Heart left ventricle (tissue), 16 donors: ENCODE measurements at regions not wholly inside any gene's neighbourhood (a gene's known extent, or its start where the extent isn't known, plus 50 kb on each side); places are given as distances from the start of the nearest gene placed in this dataset.

ENCODE experiments used
- ATAC-seq, 4 donors: fragments of 200-7000 bp; cut with Tn5 transposase; one replicate each; pipeline ENCODE4 v1.9.1; 2020 to 2022; ENCODE audit warnings: moderate library complexity in 4 of 4, mild to moderate bottlenecking in 3 of 4, moderate number of reproducible peaks in 1 of 4
- DNase-seq, 5 donors: peaks; one replicate each; pipeline ENCODE4 v3.0.0-alpha.2; 2020
- H3K27ac ChIP-seq, 12 donors: fragments of 200-600 bp; sonication (generic) in 4 of 12; one replicate each; pipeline versions ENCODE4 v1.5.0 to v1.8.0; 2016 to 2022; ENCODE audit warnings: mild to moderate bottlenecking in 2 of 12
- H3K27me3 ChIP-seq, 9 donors: fragments of 200-600 bp; sonication (generic) in 2 of 9; one replicate each; pipeline versions ENCODE4 v1.5.1 to v1.8.0; 2016 to 2022; ENCODE audit warnings: mild to moderate bottlenecking in 3 of 9
- H3K36me3 ChIP-seq, 9 donors: fragments of 200-600 bp; sonication (generic) in 2 of 9; one replicate each; pipeline versions ENCODE4 v1.5.0 to v1.8.0; 2018 to 2022; ENCODE audit warnings: mild to moderate bottlenecking in 2 of 9
- H3K4me1 ChIP-seq, 12 donors: fragments of 200-600 bp; sonication (generic) in 4 of 12; one replicate each; pipeline versions ENCODE4 v1.5.0 to v1.8.0; 2016 to 2022; ENCODE audit warnings: mild to moderate bottlenecking in 3 of 12
- H3K4me3 ChIP-seq, 12 donors: fragments of 200-600 bp; sonication (generic) in 4 of 12; one replicate each; pipeline versions ENCODE4 v1.5.0 to v1.8.0; 2017 to 2022; ENCODE audit warnings: mild to moderate bottlenecking in 9 of 12, moderate library complexity in 4 of 12
- H3K9me3 ChIP-seq, 12 donors: fragments of 200-600 bp; sonication (generic) in 4 of 12; one replicate each; pipeline versions ENCODE4 v1.5.0 to v1.8.0; 2016 to 2022; ENCODE audit warnings: mild to moderate bottlenecking in 1 of 12
- CTCF ChIP-seq, 12 donors: fragments of 200-600 bp; sonication (generic) in 4 of 12; IDR thresholded peaks; one replicate each; pipeline versions ENCODE4 v1.5.0 to v1.8.0; 2018 to 2022; ENCODE audit warnings: antibody characterized with exemption in 12 of 12, mild to moderate bottlenecking in 5 of 12
- POLR2A ChIP-seq, 2 donors: fragments of 450-650 bp; IDR thresholded peaks; one replicate each; pipeline ENCODE4 v1.6.1; 2017; ENCODE audit warnings: antibody characterized with exemption in 2 of 2, mild to moderate bottlenecking in 2 of 2, moderate library complexity in 2 of 2
- whole genome bisulfite sequencing, 4 donors: extraction: QIAGEN DNeasy Blood & Tissue Kit in 2 of 4; methylation state at CpG; one replicate each; pipeline versions ENCODE4 v1.1.5 to v1.1.7; 2013 to 2018; 5-methylcytosine and 5-hydroxymethylcytosine counted together
- intact Hi-C, 10 donors: fragments of 100-400 bp; cut with DNase I; formaldehyde crosslinking; loops; one replicate each; pipeline versions ENCODE4 v1.11.1 to v1.14.2; 2022
- donor health status: ischemic (EF 13 %, LVEDD 7.1; RV severe dilation, severe dysfunction).
- donor health status: healthy with polysubstance abuse.
- donor health status: DM: no; HTN: yes; CAD: no.
- donor health status: DM: no; HTN: no; CAD: no.
- donor health status: ischemic (EF 25% LVEDD 6.9; RV normal size, moderate dysfunction).
- donor health status: ischemic (EF 25% LVEDD 5.7; RV mildly dilated, moderate dysfunction).
- donor health status: healthy.
- donor health status: DM: yes; HTN: yes; CAD: no.
- donor health status: ischemic (EF 35%, LVEDD 5.7; RV mildly dilated, moderate dysfunction).
- donor health status: nonischemic (EF 11% LVEDD 7.7; RV severe dilation, severe dysfunction).
- donor health status: DM: yes; HTN: yes; CAD: no.
- donor health status: PGD.
- donor health status: ischemic (EF 29% LVEDD 5.4; RV normal size, mild dysfunction).
- donor health status: nonischemic (EF 23%, LVEDD 6.1; RV moderate dilation, normal function).

GRCh38 chr3:106210923-106211322, 342.1 kb upstream of the CBLB start:
- TF ChIP-seq POLR2A (IDR thresholded peaks at IDR 0.05), result no peak
- TF ChIP-seq CTCF (IDR thresholded peaks at IDR 0.05), result no peak
- H3K9me3 ChIP-seq, result no peaks in the 10 kb centered on the region
- ATAC-seq (no peak), DNase-seq (no peak)
- no peak overlapping the region for H3K4me3 ChIP-seq
- intact Hi-C loops, result loop anchor here in 1 of 10 donors (10.0 kb wide), 1 partner anchor 506 kb away; no protein-coding TSS in a partner anchor
- WGBS, 4 donors, result 64 to 70% (median 64%) methylated on average over 3 of the region's 3 CpGs
- H3K36me3 ChIP-seq, result no peaks in the 10 kb centered on the region
- no peaks in the 10 kb centered on the region for H3K27me3 ChIP-seq
- H3K27ac ChIP-seq, result no peak overlapping the region
- peaks cover 0 to 23% (median 4%) of the 10 kb centered on the region in 12 donors for H3K4me1 ChIP-seq

DNA sequence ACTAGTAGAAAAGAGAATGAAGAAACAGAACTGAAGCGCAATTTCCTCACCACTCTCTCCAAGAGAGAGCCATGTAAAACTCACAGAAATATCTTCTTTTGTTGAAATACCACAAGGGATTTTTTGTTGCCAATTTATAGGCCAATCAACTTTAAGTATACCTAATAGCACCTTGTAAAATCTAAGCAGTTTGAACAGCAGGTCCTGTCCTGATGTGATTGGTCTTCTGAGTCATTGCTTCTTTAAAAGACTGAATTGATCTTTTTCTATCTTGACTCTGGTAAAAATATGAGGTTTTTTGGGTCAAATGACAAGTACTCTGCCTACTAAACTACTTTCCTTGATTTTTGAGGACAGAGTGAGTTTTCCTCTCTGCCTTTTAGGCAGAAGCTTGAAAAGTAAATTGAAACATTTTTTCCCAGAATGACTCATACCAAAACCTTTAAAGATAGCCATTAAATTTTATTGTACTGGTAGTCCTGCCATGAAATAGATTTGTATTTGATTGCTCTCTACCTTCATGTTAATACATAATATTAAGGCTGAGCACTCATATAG, 343.9 kb upstream of the CBLB start:
- H3K4me3 ChIP-seq, result no peak overlapping the region
- H3K9me3 ChIP-seq, result no peaks in the 10 kb centered on the region
- ATAC-seq (no peak), DNase-seq (no peak)
- H3K27me3 ChIP-seq, result no peaks in the 10 kb centered on the region
- intact Hi-C loops, result loop anchor here in 1 of 10 donors (10.0 kb wide), 1 partner anchor 508 kb away; no protein-coding TSS in a partner anchor
- H3K27ac ChIP-seq, result no peak overlapping the region
- 94 to 100% (median 95%) methylated on average over 1 of the region's 1 CpG for WGBS, 4 donors
- no peak for TF ChIP-seq CTCF (IDR thresholded peaks at IDR 0.05)
- no peaks in the 10 kb centered on the region for H3K36me3 ChIP-seq
- H3K4me1 ChIP-seq, result peaks cover 0 to 17% (median 4%) of the 10 kb centered on the region in 12 donors

DNA sequence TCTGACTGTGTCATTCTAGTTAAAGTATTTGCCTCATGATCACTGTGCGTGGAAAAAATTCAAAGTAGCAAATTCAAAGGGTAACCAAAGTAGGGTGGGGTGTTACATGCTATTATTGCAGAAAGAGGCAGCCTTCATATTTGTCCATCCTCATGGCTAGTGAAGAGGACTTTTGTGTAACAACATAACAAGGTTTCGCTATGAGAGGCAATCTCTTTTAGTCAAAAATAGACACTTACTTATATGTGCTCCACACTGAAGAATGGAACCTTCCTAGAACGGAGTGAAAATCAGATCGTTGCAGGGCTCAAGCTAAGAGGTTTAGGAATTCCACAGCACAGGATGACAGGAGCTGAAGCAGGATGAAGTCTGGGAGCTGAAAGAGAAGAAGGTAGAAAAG, 345.1 kb upstream of the CBLB start:
- intact Hi-C loops, result loop anchor here in 1 of 10 donors (10.0 kb wide), 1 partner anchor 509 kb away; no protein-coding TSS in a partner anchor
- 90 to 96% (median 92%) methylated on average over 4 of the region's 4 CpGs for WGBS, 4 donors
- TF ChIP-seq POLR2A (IDR thresholded peaks at IDR 0.05), result no peak
- no peak for TF ChIP-seq CTCF (IDR thresholded peaks at IDR 0.05)
- no peak overlapping the region for H3K27ac ChIP-seq
- DNase-seq (no peak), ATAC-seq (no peak)
- H3K4me3 ChIP-seq, result no peak overlapping the region
- H3K36me3 ChIP-seq, result no peaks in the 10 kb centered on the region
- H3K9me3 ChIP-seq, result peaks cover 0 to 5% (median 0%) of the 10 kb centered on the region in 12 donors
- H3K27me3 ChIP-seq, result no peaks in the 10 kb centered on the region
- peaks cover 0 to 12% (median 0%) of the 10 kb centered on the region in 12 donors for H3K4me1 ChIP-seq

DNA sequence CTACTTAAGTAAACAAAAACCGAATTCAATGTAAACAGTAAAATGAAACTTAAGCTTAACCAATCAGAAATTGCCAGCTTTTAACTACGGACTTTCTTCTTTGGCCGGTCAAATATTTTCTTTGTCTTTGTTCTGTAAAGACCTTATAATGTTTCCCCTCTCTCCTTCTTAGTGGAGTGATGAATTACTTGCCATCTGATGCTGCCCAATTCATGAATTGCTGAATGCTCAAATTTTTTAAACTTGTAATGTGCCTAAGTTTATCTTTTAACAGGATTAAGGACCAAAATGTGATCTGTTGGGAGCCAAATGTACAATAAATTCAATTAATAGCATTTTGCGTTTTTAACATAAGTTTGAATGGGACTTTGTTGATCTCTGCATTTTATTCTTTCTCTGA, 345.8 kb upstream of the CBLB start:
- 90 to 96% (median 92%) methylated on average over 4 of the region's 4 CpGs for WGBS, 4 donors
- ATAC-seq (no peak), DNase-seq (no peak)
- Histone ChIP-seq H3K9me3 (peaks cover 0 to 12% (median 0%) of the 10 kb centered on the region in 12 donors), H3K36me3 (no peaks in the 10 kb centered on the region), H3K4me1 (peaks cover 0 to 8% (median 0%) of the 10 kb centered on the region in 12 donors), H3K27ac (no peak overlapping the region), H3K4me3 (no peak overlapping the region), H3K27me3 (no peaks in the 10 kb centered on the region)
- no peak for TF ChIP-seq CTCF (IDR thresholded peaks at IDR 0.05)
- no peak for TF ChIP-seq POLR2A (IDR thresholded peaks at IDR 0.05)
- intact Hi-C loops, result loop anchor here in 1 of 10 donors (10.0 kb wide), 1 partner anchor 510 kb away; no protein-coding TSS in a partner anchor
